ENCODE measurements at regions not wholly inside any gene's neighbourhood (a gene's known extent, or its start where the extent isn't known, plus 50 kb on each side); places are given as distances from the start of the nearest gene placed in this dataset.
"Not testable (repeated sequence)": the region's sequence is repeated elsewhere in the genome, so short reads cannot be mapped to it uniquely, and the experiment has no call there.

GRCh38 chr3:118801899-118802298 is 232.7 kb downstream of the IGSF11 start:
- Histone ChIP-seq H3K36me3 (no peaks in the 10 kb centered on the region), H3K4me3 (no peak overlapping the region), H3K4me1 (no peaks in the 10 kb centered on the region), H3K27me3 (ENCODE audit: low read depth) (no peaks in the 10 kb centered on the region), H3K9me3 (no peaks in the 10 kb centered on the region), H3K27ac (no peak overlapping the region)
- ATAC-seq (peak in 1 of 2 donors; percentile 23), DNase-seq (no peak)
- TF ChIP-seq, protein P1, sequence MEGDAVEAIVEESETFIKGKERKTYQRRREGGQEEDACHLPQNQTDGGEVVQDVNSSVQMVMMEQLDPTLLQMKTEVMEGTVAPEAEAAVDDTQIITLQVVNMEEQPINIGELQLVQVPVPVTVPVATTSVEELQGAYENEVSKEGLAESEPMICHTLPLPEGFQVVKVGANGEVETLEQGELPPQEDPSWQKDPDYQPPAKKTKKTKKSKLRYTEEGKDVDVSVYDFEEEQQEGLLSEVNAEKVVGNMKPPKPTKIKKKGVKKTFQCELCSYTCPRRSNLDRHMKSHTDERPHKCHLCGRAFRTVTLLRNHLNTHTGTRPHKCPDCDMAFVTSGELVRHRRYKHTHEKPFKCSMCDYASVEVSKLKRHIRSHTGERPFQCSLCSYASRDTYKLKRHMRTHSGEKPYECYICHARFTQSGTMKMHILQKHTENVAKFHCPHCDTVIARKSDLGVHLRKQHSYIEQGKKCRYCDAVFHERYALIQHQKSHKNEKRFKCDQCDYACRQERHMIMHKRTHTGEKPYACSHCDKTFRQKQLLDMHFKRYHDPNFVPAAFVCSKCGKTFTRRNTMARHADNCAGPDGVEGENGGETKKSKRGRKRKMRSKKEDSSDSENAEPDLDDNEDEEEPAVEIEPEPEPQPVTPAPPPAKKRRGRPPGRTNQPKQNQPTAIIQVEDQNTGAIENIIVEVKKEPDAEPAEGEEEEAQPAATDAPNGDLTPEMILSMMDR (IDR thresholded peaks at IDR 0.05) = no peak
- intact Hi-C loops (cut with DNase I) = no loop called here

DNA sequence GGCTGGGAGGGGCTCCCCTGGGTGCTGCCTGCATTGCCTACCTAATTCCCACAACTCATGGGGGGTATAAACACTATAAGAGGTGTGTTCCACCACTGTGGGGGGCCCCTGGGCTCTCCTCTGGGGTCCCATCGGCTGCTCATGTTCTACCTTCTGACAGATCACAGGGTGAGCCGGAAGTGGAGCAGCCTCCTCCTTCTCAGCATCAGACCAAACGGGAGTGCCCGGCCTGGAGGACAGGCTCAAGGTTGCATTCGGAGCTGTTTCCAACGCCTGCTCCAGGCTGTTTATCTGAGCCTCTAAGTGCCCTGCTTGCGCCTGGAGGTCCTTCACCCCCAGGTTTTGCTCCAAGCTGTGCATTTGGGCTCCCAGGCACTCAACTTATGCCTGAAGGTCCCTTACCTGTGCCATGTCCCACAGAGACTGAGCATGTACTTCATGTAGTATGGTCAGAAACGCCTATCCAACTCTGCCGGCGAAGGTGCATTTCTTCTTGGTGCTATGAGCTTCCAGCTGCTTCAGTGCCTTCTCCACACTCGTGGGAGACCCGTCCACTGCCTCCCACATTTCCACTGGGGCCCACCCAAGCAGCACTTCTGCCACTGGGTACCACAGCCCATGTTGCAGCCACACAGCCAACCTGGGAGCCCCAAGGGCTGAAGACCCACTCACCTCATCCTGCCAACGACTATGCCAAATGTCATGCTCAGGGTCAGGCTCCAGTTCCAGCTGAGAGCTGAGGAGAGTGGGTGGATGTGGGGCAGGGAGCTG is 232.1 kb downstream of the IGSF11 start:
- H3K9me3 ChIP-seq = no peaks in the 10 kb centered on the region
- no peak overlapping the region for H3K27ac ChIP-seq
- H3K4me3 ChIP-seq = no peak overlapping the region
- ATAC-seq (peak in 1 of 2 donors; percentile 15), DNase-seq (no peak)
- H3K4me1 ChIP-seq = no peaks in the 10 kb centered on the region
- TF ChIP-seq, protein P1 (IDR thresholded peaks at IDR 0.05) = no peak
- H3K36me3 ChIP-seq = no peaks in the 10 kb centered on the region
- no peaks in the 10 kb centered on the region for H3K27me3 ChIP-seq (ENCODE audit: low read depth)
- intact Hi-C loops (cut with DNase I) = no loop called here

GRCh38 chr3:118803096-118803476 is 231.6 kb downstream of the IGSF11 start:
- ATAC-seq = no peak
- intact Hi-C loops (cut with DNase I) = no loop called here

DNA sequence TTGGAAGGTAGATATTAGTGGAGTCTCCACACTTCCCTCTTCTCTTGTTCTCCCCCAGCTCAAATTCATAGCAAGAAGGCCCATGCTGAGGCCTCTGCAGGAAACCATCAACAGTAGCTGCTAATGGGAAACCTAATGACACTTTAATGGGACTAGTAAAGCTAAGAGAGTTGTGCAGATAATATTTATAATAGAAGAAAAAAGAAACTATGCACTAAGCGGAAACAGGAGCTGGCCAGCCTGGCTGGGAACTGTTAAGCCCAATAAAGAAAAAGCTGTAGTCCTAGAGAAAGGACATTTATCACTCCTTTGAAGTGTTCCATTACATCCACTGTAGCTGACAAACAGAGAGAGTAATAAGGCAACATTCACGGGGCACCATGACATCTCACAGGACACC is 229.6 kb downstream of the IGSF11 start:
- Histone ChIP-seq H3K9me3 (no peaks in the 10 kb centered on the region), H3K36me3 (no peaks in the 10 kb centered on the region), H3K4me1 (no peaks in the 10 kb centered on the region), H3K27me3 (ENCODE audit: low read depth) (no peaks in the 10 kb centered on the region), H3K4me3 (no peak overlapping the region), H3K27ac (no peak overlapping the region)
- TF ChIP-seq, protein P1 (IDR thresholded peaks at IDR 0.05) = no peak
- ATAC-seq = no peak
- no peak for DNase-seq
- intact Hi-C loops (cut with DNase I) = no loop called here

More at GRCh38 chr3:118803096-118803476, 231.6 kb downstream of the IGSF11 start:
- TF ChIP-seq, protein P1 (IDR thresholded peaks at IDR 0.05) = no peak
- no peaks in the 10 kb centered on the region for H3K4me1 ChIP-seq
- no peak overlapping the region for H3K4me3 ChIP-seq
- H3K27me3 ChIP-seq (ENCODE audit: low read depth) = no peaks in the 10 kb centered on the region
- no peak overlapping the region for H3K27ac ChIP-seq
- H3K36me3 ChIP-seq = no peaks in the 10 kb centered on the region
- DNase-seq = no peak
- no peaks in the 10 kb centered on the region for H3K9me3 ChIP-seq

DNA sequence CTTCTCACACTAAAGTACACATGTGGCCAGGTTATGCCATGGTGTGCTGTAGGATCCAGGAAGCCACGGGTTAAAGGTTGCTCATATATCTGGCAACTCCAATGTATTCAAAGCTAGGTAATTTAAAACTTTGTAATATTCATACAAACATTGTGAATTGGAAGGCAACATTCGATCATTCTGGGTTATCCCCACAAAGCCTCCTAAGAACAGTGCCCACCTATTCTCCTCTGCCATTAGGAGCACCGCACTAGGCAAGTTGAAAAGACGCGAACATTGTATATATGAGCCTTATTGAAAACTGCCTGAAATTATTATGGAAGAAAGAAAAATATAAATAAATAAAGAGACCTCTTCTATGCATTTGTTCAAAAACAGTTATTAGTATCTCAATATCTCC is 228.2 kb downstream of the IGSF11 start:
- ATAC-seq (no peak), DNase-seq (no peak)
- H3K27ac ChIP-seq = no peak overlapping the region
- H3K4me1 ChIP-seq = no peaks in the 10 kb centered on the region
- no peaks in the 10 kb centered on the region for H3K27me3 ChIP-seq (ENCODE audit: low read depth)
- no peaks in the 10 kb centered on the region for H3K9me3 ChIP-seq
- H3K4me3 ChIP-seq = no peak overlapping the region
- TF ChIP-seq, protein P1 (IDR thresholded peaks at IDR 0.05) = no peak
- H3K36me3 ChIP-seq = no peaks in the 10 kb centered on the region
- intact Hi-C loops (cut with DNase I) = no loop called here

GRCh38 chr3:118807349-118807748 is 227.3 kb downstream of the IGSF11 start:
- H3K27me3 ChIP-seq (ENCODE audit: low read depth); DNase-seq; intact Hi-C loops (cut with DNase I); ATAC-seq; H3K4me1 ChIP-seq; H3K27ac ChIP-seq; H3K4me3 ChIP-seq; H3K36me3 ChIP-seq; H3K9me3 ChIP-seq: not testable (repeated sequence)

Measured in lower lobe of right lung (tissue), 2 donors.